Tibial nerve (tissue), 4 donors: ENCODE measurements at regions not wholly inside any gene's neighbourhood (a gene's known extent, or its start where the extent isn't known, plus 50 kb on each side); places are given as distances from the start of the nearest gene placed in this dataset.

Source experiments
- DNase-seq, 2 donors: peaks; one replicate each; pipeline ENCODE4 v3.0.0-alpha.2; 2019; ENCODE audit warnings: low spot score in 2 of 2
- H3K27ac ChIP-seq, 4 donors: fragments of 200-600 bp; sonication (generic) in 3 of 4; one replicate each; pipeline ENCODE4 v1.5.1; 2017 to 2019; ENCODE audit warnings: mild to moderate bottlenecking in 1 of 4
- H3K27me3 ChIP-seq, 2 donors: fragments of 200-600 bp; sonication (generic) in 1 of 2; one replicate each; pipeline versions ENCODE4 v1.5.1 to v1.6.0; 2017 to 2019
- H3K36me3 ChIP-seq, 3 donors: fragments of 200-600 bp; sonication (generic); one replicate each; pipeline ENCODE4 v1.5.1; 2018 to 2019
- H3K4me1 ChIP-seq, 4 donors: fragments of 200-600 bp; sonication (generic) in 3 of 4; one replicate each; pipeline ENCODE4 v1.5.1; 2017 to 2019
- H3K4me3 ChIP-seq, 4 donors: fragments of 200-600 bp; sonication (generic) in 3 of 4; one replicate each; pipeline ENCODE4 v1.5.1; 2017 to 2019; ENCODE audit warnings: mild to moderate bottlenecking in 1 of 4, moderate library complexity in 1 of 4
- H3K9me3 ChIP-seq, 4 donors: fragments of 200-600 bp; sonication (generic) in 3 of 4; one replicate each; pipeline ENCODE4 v1.5.1; 2017 to 2019
- CTCF ChIP-seq, 5 experiments: fragments of 200-600 bp in 3 of 5; fragments of 450-650 bp in 2 of 5; sonication (generic) in 3 of 5; IDR thresholded peaks; one replicate each; pipeline ENCODE4 v1.5.1; 2016 to 2019; ENCODE audit warnings: antibody characterized with exemption in 5 of 5, mild to moderate bottlenecking in 3 of 5, moderate library complexity in 2 of 5
- EP300 ChIP-seq, 2 donors: sonication (generic); formaldehyde crosslinking; IDR thresholded peaks; one replicate each; pipeline ENCODE4 v1.6.1; 2017; ENCODE audit warnings: antibody characterized with exemption in 2 of 2, mild to moderate bottlenecking in 1 of 2
- POLR2A ChIP-seq, 2 donors: fragments of 450-650 bp; IDR thresholded peaks; one replicate each; pipeline ENCODE4 v1.6.1; 2017; ENCODE audit warnings: antibody characterized with exemption in 2 of 2, mild to moderate bottlenecking in 2 of 2, moderate library complexity in 2 of 2
- WGBS, 2 donors: methylation state at CpG; one replicate each; pipeline ENCODE4 v1.1.5; 2018; 5-methylcytosine and 5-hydroxymethylcytosine counted together

GRCh38 chr3:159249472-159250174 lies 447.8 kb downstream of the MFSD1 start:
- H3K36me3 ChIP-seq: no peaks in the 10 kb centered on the region
- no peak overlapping the region for H3K4me3 ChIP-seq
- H3K27me3 ChIP-seq: no peaks in the 10 kb centered on the region
- WGBS, 2 donors: 76 to 77% methylated on average over 5 of the region's 5 CpGs
- H3K4me1 ChIP-seq: no peaks in the 10 kb centered on the region
- no peak overlapping the region for H3K27ac ChIP-seq
- TF ChIP-seq CTCF (IDR thresholded peaks at IDR 0.05) (no peak), EP300 (IDR thresholded peaks at IDR 0.05) (no peak), POLR2A (IDR thresholded peaks at IDR 0.05) (no peak)
- peaks cover 0 to 14% (median 2%) of the 10 kb centered on the region in 4 donors for H3K9me3 ChIP-seq
- DNase-seq: no peak

- TF ChIP-seq EP300 (IDR thresholded peaks at IDR 0.05) (no peak), CTCF (IDR thresholded peaks at IDR 0.05) (no peak), POLR2A (IDR thresholded peaks at IDR 0.05) (no peak)
- no peak for DNase-seq
- H3K4me1 ChIP-seq: no peaks in the 10 kb centered on the region
- H3K27ac ChIP-seq: no peak overlapping the region
- H3K4me3 ChIP-seq: no peak overlapping the region
- H3K9me3 ChIP-seq: peaks cover 0 to 14% (median 2%) of the 10 kb centered on the region in 4 donors
- no peaks in the 10 kb centered on the region for H3K36me3 ChIP-seq
- no peaks in the 10 kb centered on the region for H3K27me3 ChIP-seq
- WGBS, 2 donors: 68 to 89% methylated on average over 1 of the region's 1 CpG
Observed at GRCh38 chr3:159250961-159251360, 449.1 kb downstream of the MFSD1 start.

GRCh38 chr3:159252274-159252673 lies 450.4 kb downstream of the MFSD1 start:
- Histone ChIP-seq H3K27ac (no peak overlapping the region), H3K4me3 (no peak overlapping the region), H3K36me3 (no peaks in the 10 kb centered on the region), H3K27me3 (no peaks in the 10 kb centered on the region), H3K4me1 (no peaks in the 10 kb centered on the region), H3K9me3 (peaks cover 0 to 14% (median 2%) of the 10 kb centered on the region in 4 donors)
- WGBS, 2 donors: 54 to 64% methylated on average over 1 of the region's 1 CpG
- DNase-seq: no peak
- TF ChIP-seq EP300 (IDR thresholded peaks at IDR 0.05) (no peak), CTCF (IDR thresholded peaks at IDR 0.05) (no peak), POLR2A (IDR thresholded peaks at IDR 0.05) (no peak)

GRCh38 chr3:159252772-159253384 lies 451.0 kb downstream of the MFSD1 start:
- Histone ChIP-seq H3K9me3 (peaks cover 0 to 14% (median 2%) of the 10 kb centered on the region in 4 donors), H3K4me3 (no peak overlapping the region), H3K27me3 (no peaks in the 10 kb centered on the region), H3K36me3 (no peaks in the 10 kb centered on the region), H3K27ac (no peak overlapping the region), H3K4me1 (no peaks in the 10 kb centered on the region)
- TF ChIP-seq EP300 (IDR thresholded peaks at IDR 0.05) (no peak), CTCF (IDR thresholded peaks at IDR 0.05) (peak in 3 of 5 experiments; percentile 13 to 22 (median 18))
- DNase-seq: no peak
- 23% methylated on average over 2 of the region's 2 CpGs for WGBS, 2 donors

- TF ChIP-seq EP300 (IDR thresholded peaks at IDR 0.05) (no peak), POLR2A (IDR thresholded peaks at IDR 0.05) (no peak), CTCF (IDR thresholded peaks at IDR 0.05) (no peak)
- 89 to 93% methylated on average over 1 of the region's 1 CpG for WGBS, 2 donors
- Histone ChIP-seq H3K36me3 (no peaks in the 10 kb centered on the region), H3K4me3 (no peak overlapping the region), H3K4me1 (no peaks in the 10 kb centered on the region), H3K9me3 (peaks cover 0 to 14% (median 2%) of the 10 kb centered on the region in 4 donors), H3K27ac (no peak overlapping the region), H3K27me3 (no peaks in the 10 kb centered on the region)
- no peak for DNase-seq
Observed at GRCh38 chr3:159253860-159254259, 452.0 kb downstream of the MFSD1 start.
